ENCODE measurements at regions not wholly inside any gene's neighbourhood (a gene's known extent, or its start where the extent isn't known, plus 50 kb on each side); places are given as distances from the start of the nearest gene placed in this dataset.

DNA sequence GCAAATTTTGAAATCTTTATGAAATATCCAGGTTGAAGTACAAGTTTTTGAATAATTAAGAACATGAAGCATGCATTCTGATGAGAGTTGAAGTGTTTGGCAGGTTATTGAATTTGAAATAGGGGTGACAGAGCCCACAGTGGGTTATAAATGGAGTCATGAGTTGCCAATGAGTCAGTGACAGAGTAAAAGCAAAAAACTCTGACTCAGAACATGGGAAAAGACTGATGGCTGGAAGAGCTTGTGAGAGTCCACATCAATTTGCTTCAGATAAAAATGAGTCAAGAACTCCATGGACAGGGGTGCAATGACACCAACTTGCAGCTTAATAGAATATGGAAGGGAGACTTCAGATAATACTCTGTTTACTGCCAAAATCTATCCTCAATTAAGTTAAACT, 105.3 kb downstream of the SLC6A15 start:
- H3K4me3 ChIP-seq (ENCODE audit: low read depth, low read length), result no peak overlapping the region
- DNase-seq (ENCODE audit: low read depth), result no peak
- TF ChIP-seq, protein P1, sequence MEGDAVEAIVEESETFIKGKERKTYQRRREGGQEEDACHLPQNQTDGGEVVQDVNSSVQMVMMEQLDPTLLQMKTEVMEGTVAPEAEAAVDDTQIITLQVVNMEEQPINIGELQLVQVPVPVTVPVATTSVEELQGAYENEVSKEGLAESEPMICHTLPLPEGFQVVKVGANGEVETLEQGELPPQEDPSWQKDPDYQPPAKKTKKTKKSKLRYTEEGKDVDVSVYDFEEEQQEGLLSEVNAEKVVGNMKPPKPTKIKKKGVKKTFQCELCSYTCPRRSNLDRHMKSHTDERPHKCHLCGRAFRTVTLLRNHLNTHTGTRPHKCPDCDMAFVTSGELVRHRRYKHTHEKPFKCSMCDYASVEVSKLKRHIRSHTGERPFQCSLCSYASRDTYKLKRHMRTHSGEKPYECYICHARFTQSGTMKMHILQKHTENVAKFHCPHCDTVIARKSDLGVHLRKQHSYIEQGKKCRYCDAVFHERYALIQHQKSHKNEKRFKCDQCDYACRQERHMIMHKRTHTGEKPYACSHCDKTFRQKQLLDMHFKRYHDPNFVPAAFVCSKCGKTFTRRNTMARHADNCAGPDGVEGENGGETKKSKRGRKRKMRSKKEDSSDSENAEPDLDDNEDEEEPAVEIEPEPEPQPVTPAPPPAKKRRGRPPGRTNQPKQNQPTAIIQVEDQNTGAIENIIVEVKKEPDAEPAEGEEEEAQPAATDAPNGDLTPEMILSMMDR (conservative IDR thresholded peaks at IDR 0.05; ENCODE audit: low read depth, low read length), result no peak

DNA sequence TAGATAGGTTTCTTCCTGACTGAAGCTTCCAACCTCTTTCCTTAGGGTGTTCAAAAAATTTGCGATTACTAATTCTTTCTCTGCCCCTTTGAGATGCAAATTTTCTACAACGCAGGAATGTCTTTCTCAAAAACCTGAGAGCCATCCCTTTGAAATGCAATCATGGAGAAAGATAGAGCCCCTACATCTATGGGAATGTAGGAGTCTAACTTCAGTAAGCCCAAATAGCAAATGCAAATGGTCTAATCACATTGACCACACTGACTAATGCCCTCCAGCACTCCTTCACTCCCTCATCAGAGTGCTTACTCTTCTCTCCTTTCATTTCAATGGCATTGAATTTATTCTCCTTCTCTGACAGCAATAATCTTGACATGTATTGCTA, 107.1 kb downstream of the SLC6A15 start:
- no peak for DNase-seq (ENCODE audit: low read depth)
- no peak overlapping the region for H3K4me3 ChIP-seq (ENCODE audit: low read depth, low read length)
- TF ChIP-seq, protein P1 (conservative IDR thresholded peaks at IDR 0.05; ENCODE audit: low read depth, low read length), result no peak

DNA sequence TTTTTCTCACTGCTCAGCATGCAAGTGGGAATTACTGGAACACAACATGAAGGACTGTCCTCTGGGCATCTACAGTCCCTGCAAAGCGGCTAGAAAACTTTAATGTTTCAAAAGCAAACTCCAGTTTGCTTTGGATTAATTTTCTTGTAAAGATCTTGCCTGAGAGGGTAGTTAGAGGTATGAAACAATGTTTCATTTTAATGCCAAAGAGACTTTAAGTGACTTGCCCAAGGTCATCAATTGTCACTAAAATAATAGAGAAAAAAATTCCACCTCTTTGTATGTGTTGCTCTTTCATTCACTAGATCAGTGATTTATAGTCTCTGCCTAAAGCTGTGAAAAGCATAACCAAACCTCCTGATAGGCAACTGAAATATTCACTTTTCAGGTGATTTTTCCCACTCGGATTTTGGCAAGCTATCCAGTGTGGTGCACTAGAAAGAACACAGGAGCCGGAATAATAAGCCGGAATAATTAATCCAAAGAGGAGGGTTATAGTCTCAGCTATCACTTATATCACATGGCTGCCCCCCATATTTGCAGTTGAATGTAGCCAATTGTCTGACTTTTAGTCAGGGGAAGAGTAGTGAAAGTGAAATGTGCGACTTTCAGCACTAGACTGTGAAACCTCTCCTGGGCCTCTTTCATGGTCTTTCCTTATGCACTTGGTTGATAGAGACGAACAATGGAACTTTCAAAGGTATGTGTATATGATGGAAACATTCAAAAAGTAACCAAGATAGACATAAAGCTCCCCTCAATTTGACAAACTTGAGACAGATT, 107.7 kb downstream of the SLC6A15 start:
- no peak for DNase-seq (ENCODE audit: low read depth)
- TF ChIP-seq, protein P1 (conservative IDR thresholded peaks at IDR 0.05; ENCODE audit: low read depth, low read length), result no peak
- no peak overlapping the region for H3K4me3 ChIP-seq (ENCODE audit: low read depth, low read length)

DNA sequence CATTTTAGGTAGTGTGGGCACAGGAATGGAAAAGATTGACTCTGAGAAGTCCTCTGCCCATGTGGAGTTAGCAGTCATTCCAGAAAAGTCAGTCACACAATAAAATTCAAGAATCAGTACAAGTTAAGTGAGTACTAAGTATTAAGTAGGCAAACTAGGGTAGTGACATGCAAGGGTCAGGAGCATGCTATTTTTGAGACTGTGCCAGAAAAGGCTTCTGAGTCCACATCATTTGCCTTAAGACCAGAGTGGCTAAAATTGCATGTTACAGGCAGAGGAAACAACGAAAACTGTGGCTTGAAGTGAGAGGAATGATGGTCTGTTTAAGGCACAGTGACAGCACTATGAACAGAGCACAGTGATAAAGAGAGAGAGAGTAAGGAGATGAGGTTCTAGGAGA, 108.9 kb downstream of the SLC6A15 start:
- DNase-seq (ENCODE audit: low read depth), result no peak
- no peak overlapping the region for H3K4me3 ChIP-seq (ENCODE audit: low read depth, low read length)
- TF ChIP-seq, protein P1 (conservative IDR thresholded peaks at IDR 0.05; ENCODE audit: low read depth, low read length), result no peak

DNA sequence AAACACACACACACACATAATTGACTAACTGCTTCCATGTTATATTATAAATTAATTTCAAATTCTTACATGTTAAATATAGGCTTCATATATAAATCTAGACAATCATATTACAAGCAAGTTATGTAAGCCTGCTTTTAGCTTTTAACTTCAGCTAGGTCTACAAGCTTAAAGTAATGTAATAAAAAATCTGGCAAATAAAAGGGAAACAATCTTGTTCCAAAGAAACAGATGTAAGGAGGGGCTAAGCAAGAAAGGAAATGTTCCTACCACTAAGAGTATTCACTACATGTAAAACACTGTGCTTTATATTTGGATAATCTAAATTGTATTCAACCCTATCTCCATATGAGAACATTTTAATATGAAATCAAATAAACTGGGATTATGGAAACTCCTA, 110.4 kb downstream of the SLC6A15 start:
- TF ChIP-seq, protein P1 (conservative IDR thresholded peaks at IDR 0.05; ENCODE audit: low read depth, low read length), result no peak

DNA sequence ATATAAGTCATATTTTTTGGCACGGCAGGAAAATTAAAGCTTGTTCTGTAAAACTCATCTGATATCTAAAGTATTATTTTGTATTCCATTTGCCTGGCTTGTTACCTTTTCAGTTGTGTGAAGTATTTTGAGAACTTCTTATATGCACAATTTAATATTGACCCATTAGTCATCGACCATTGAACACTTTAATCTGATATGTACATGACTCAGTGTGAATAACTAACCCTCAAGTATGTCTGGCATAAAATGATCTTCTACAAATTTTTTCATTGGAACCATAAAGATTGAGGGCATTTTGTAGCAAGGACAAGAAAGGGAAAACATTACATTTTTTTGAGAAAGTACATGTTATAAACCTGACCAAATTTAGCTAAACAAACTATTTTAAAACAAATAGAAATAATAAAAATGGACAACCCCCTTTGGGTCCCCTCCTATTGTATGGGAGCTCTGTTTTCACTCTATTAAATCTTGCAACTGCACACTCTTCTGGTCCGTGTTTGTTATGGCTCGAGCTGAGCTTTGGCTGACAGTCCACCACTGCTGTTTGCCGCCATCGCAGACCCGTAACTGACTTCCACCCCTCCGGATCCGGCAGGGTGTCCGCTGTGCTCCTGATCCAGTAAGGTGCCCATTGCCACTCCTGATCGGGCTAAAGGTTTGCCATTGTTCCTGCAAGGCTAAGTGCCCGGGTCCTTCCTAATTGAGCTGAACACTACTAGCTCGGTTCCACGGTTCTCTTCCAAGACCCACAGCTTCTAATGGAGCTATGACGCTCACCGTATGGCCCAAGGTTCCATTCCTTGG, 118.8 kb downstream of the SLC6A15 start:
- DNase-seq (ENCODE audit: low read depth), result no peak
- TF ChIP-seq, protein P1 (conservative IDR thresholded peaks at IDR 0.05; ENCODE audit: low read depth, low read length), result no peak
- H3K4me3 ChIP-seq (ENCODE audit: low read depth, low read length), result no peak overlapping the region

More for the DNA sequence above, 110.4 kb downstream of the SLC6A15 start:
- H3K4me3 ChIP-seq (ENCODE audit: low read depth, low read length), result no peak overlapping the region
- DNase-seq (ENCODE audit: low read depth), result no peak

All from epithelial cell of proximal tubule (primary cell).